ENCODE measurements at regions not wholly inside any gene's neighbourhood (a gene's known extent, or its start where the extent isn't known, plus 50 kb on each side); places are given as distances from the start of the nearest gene placed in this dataset.

DNA sequence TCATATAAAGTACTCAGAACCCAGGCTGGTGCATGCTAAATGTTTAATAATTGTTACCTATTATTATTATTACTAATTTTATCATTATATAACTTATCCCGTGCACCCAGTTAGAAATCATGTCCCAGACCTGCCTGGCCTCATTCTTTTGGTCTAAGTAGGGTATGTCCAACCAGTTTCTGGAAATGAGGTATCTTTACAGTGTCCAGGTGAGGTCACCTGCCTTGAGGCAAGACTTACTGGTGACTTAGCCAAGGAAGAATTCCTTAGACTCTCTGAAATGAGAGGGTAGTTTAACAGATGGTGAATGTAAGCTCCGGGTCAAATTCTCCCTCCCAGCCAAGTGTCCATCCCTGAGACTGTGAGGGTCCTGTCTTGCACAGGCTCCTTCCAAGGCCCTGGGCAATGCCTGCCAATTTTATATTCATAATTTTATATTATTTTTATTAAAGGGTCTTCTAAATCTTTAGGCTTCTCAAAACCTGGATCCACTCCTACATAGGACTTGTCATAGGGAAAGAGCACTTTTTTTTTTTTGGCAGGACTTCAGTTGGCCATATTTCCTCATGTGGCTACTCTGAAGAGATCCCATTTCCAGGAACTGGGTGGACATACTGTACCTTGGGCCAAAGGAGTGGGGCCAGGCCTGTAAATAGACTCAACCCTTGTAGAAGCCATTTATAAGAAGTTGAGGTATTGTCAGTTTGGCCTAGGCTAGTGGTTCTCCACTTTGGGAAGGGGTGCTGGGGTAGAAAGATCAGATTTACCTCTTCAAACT is 96.7 kb upstream of the KCNA3 start:
- TF ChIP-seq MAZ (IDR thresholded peaks at IDR 0.05; ENCODE audit: borderline replicate concordance, low read depth, low read length) (no peak), POLR2A (IDR thresholded peaks at IDR 0.05; ENCODE audit: low read length) (no peak), JUNB (IDR thresholded peaks at IDR 0.05) (no peak), HOXA7 (CRISPR knock-in tag; IDR thresholded peaks at IDR 0.05) (no peak), JUN (IDR thresholded peaks at IDR 0.05) (no peak)
- TF ChIP-seq, protein P1, sequence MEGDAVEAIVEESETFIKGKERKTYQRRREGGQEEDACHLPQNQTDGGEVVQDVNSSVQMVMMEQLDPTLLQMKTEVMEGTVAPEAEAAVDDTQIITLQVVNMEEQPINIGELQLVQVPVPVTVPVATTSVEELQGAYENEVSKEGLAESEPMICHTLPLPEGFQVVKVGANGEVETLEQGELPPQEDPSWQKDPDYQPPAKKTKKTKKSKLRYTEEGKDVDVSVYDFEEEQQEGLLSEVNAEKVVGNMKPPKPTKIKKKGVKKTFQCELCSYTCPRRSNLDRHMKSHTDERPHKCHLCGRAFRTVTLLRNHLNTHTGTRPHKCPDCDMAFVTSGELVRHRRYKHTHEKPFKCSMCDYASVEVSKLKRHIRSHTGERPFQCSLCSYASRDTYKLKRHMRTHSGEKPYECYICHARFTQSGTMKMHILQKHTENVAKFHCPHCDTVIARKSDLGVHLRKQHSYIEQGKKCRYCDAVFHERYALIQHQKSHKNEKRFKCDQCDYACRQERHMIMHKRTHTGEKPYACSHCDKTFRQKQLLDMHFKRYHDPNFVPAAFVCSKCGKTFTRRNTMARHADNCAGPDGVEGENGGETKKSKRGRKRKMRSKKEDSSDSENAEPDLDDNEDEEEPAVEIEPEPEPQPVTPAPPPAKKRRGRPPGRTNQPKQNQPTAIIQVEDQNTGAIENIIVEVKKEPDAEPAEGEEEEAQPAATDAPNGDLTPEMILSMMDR (IDR thresholded peaks at IDR 0.05), result no peak
- TF ChIP-seq, protein P2, sequence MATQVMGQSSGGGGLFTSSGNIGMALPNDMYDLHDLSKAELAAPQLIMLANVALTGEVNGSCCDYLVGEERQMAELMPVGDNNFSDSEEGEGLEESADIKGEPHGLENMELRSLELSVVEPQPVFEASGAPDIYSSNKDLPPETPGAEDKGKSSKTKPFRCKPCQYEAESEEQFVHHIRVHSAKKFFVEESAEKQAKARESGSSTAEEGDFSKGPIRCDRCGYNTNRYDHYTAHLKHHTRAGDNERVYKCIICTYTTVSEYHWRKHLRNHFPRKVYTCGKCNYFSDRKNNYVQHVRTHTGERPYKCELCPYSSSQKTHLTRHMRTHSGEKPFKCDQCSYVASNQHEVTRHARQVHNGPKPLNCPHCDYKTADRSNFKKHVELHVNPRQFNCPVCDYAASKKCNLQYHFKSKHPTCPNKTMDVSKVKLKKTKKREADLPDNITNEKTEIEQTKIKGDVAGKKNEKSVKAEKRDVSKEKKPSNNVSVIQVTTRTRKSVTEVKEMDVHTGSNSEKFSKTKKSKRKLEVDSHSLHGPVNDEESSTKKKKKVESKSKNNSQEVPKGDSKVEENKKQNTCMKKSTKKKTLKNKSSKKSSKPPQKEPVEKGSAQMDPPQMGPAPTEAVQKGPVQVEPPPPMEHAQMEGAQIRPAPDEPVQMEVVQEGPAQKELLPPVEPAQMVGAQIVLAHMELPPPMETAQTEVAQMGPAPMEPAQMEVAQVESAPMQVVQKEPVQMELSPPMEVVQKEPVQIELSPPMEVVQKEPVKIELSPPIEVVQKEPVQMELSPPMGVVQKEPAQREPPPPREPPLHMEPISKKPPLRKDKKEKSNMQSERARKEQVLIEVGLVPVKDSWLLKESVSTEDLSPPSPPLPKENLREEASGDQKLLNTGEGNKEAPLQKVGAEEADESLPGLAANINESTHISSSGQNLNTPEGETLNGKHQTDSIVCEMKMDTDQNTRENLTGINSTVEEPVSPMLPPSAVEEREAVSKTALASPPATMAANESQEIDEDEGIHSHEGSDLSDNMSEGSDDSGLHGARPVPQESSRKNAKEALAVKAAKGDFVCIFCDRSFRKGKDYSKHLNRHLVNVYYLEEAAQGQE (IDR thresholded peaks at IDR 0.05), result no peak

All from A549 (cell line).